ENCODE measurements at regions not wholly inside any gene's neighbourhood (a gene's known extent, or its start where the extent isn't known, plus 50 kb on each side); places are given as distances from the start of the nearest gene placed in this dataset.

GRCh38 chr7:115128154-115128553 is 206.3 kb downstream of the MDFIC start:
- 91 to 96% (median 92%) methylated on average over 2 of the region's 2 CpGs for WGBS, 3 donors
- no peaks in the 10 kb centered on the region for H3K4me1 ChIP-seq (ENCODE audit: insufficient read depth)
- H3K4me3 ChIP-seq, result no peak overlapping the region
- H3K9me3 ChIP-seq, result no peaks in the 10 kb centered on the region
- DNase-seq, result no peak
- no peaks in the 10 kb centered on the region for H3K27me3 ChIP-seq
- no peaks in the 10 kb centered on the region for H3K36me3 ChIP-seq
- TF ChIP-seq EP300 (IDR thresholded peaks at IDR 0.05) (no peak), CTCF (IDR thresholded peaks at IDR 0.05) (no peak), POLR2A (IDR thresholded peaks at IDR 0.05) (no peak)
- intact Hi-C loops (cut with DNase I), result no loop called here
- H3K27ac ChIP-seq, result no peak overlapping the region

DNA sequence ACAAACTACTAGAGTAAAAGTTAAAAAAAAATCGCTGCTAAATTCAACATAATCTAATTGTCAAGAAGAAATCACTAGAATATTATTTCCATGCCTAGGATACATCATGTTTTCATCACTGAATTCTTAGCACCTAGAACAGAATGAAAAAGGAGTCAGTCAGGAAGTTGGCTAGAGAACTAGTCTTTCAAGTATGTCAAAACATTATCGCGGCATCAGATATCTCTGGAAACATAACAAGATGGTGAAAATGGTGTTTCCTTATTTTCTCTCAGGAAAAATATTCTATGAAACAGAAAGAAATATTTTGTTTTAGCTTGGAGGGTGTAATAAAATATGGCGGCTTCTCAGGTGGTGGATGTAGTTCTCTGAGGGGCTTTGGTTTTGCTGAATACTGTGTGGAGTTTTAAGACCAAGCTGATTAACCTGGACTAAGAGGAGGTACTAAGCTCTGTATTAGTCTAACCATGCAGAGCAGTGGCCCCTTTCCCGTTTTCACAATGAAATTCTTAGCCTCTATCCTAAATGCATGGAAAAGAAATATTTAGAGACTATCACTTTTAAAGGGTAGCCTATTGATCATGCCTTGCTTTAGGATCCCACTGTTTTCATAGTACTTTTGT is 205.6 kb downstream of the MDFIC start:
- Histone ChIP-seq H3K27ac (no peak overlapping the region), H3K27me3 (no peaks in the 10 kb centered on the region), H3K4me1 (ENCODE audit: insufficient read depth) (no peaks in the 10 kb centered on the region), H3K4me3 (no peak overlapping the region), H3K9me3 (no peaks in the 10 kb centered on the region), H3K36me3 (no peaks in the 10 kb centered on the region)
- no peak for TF ChIP-seq CTCF (IDR thresholded peaks at IDR 0.05)
- TF ChIP-seq EP300 (IDR thresholded peaks at IDR 0.05), result no peak
- TF ChIP-seq POLR2A (IDR thresholded peaks at IDR 0.05), result no peak
- no peak for DNase-seq
- intact Hi-C loops (cut with DNase I), result no loop called here
- WGBS, 3 donors, result 86 to 88% (median 87%) methylated on average over 5 of the region's 5 CpGs

DNA sequence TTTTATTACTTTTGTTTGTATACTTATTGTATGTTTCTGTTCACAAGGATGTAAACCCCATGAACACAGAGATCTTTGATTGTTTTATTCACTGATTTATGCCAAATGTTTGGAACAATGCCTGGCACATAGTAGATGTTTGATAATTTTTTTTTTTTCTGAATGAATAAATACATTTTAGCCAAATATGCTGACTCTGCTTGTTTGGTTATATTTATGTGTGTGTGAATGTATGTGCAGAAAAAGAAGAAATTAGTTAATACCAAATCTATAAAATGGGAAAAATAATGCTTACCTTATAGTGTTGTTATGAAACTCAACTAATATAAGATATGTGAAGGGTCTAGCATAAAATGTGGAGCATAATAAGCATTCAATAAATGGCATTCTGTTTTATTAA is 203.9 kb downstream of the MDFIC start:
- intact Hi-C loops (cut with DNase I), result no loop called here
- H3K36me3 ChIP-seq, result no peaks in the 10 kb centered on the region
- no peaks in the 10 kb centered on the region for H3K4me1 ChIP-seq (ENCODE audit: insufficient read depth)
- DNase-seq, result no peak
- H3K27ac ChIP-seq, result no peak overlapping the region
- H3K9me3 ChIP-seq, result no peaks in the 10 kb centered on the region
- TF ChIP-seq POLR2A (IDR thresholded peaks at IDR 0.05), result no peak
- no peak for TF ChIP-seq CTCF (IDR thresholded peaks at IDR 0.05)
- TF ChIP-seq EP300 (IDR thresholded peaks at IDR 0.05), result no peak
- no peak overlapping the region for H3K4me3 ChIP-seq
- H3K27me3 ChIP-seq, result no peaks in the 10 kb centered on the region

DNA sequence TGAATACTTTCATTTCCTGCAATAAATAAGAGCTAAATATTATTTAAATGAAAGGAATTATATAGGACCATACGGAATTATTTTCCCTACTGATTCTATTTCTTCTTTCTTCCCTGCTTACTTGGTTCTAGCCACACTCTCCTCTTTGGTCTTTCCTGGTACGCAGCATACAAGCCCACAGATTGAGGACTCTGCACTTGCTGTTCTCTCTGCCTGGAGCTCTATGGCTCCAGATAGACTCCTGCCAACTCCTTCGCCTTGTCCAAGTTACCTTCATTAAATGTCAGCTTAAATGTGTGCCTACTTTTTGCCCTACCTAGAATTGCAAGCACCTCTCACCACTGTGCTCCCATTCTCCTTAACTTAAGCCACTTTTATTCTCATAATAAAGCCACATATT is 203.4 kb downstream of the MDFIC start:
- Histone ChIP-seq H3K27ac (no peak overlapping the region), H3K4me1 (ENCODE audit: insufficient read depth) (no peaks in the 10 kb centered on the region), H3K27me3 (no peaks in the 10 kb centered on the region), H3K36me3 (no peaks in the 10 kb centered on the region), H3K9me3 (no peaks in the 10 kb centered on the region), H3K4me3 (no peak overlapping the region)
- TF ChIP-seq EP300 (IDR thresholded peaks at IDR 0.05), result no peak
- TF ChIP-seq POLR2A (IDR thresholded peaks at IDR 0.05), result no peak
- TF ChIP-seq CTCF (IDR thresholded peaks at IDR 0.05), result no peak
- DNase-seq, result no peak
- intact Hi-C loops (cut with DNase I), result no loop called here
- 94 to 97% (median 94%) methylated on average over 3 of the region's 3 CpGs for WGBS, 3 donors

Data from ovary (tissue), 7 donors.